Keratinocyte (primary cell): ENCODE measurements at regions not wholly inside any gene's neighbourhood (a gene's known extent, or its start where the extent isn't known, plus 50 kb on each side); places are given as distances from the start of the nearest gene placed in this dataset.

Source experiments
- DNase-seq: peaks from one replicate; pipeline ENCODE4 v3.0.0-alpha.2; 2011; ENCODE audit warnings: low read depth, missing footprints, low spot score
- FAIRE-seq: peaks from 2 replicates; lab custom pipeline; 2011; peaks lifted over from hg19 to GRCh38; lab: Jason Lieb, UNC
- H2AFZ ChIP-seq: 2 replicates; pipeline ENCODE4 v1.6.0; 2012; ENCODE audit warnings: low read length, control low read depth, inconsistent platforms; ENCODE audit not compliant: control insufficient read depth
- H3K27ac ChIP-seq: 2 replicates; pipeline ENCODE4 v1.5.1; 2011; ENCODE audit warnings: low read length; ENCODE audit not compliant: control insufficient read depth, insufficient read depth
- H3K27me3 ChIP-seq: 3 replicates; pipeline ENCODE4 v1.6.0; 2011; ENCODE audit warnings: low read length; ENCODE audit not compliant: control insufficient read depth, insufficient read depth; ENCODE audit errors: extremely low read depth
- H3K36me3 ChIP-seq, 2 experiments: 2 replicates in 1 of 2; 3 replicates in 1 of 2; pipeline ENCODE4 v1.5.1; 2011; ENCODE audit warnings: low read length in 2 of 2, mild to moderate bottlenecking in 1 of 2; ENCODE audit not compliant: control insufficient read depth in 2 of 2, insufficient read depth in 2 of 2; ENCODE audit errors: extremely low read depth in 1 of 2
- H3K4me1 ChIP-seq: 3 replicates; pipeline ENCODE4 v1.5.1; 2011; ENCODE audit warnings: low read length; ENCODE audit not compliant: control insufficient read depth, insufficient read depth; ENCODE audit errors: extremely low read depth
- H3K4me2 ChIP-seq: 3 replicates; pipeline ENCODE4 v1.6.0; 2011; ENCODE audit warnings: low read depth, low read length; ENCODE audit not compliant: control insufficient read depth, insufficient read depth; ENCODE audit errors: extremely low read depth
- H3K4me3 ChIP-seq, 3 experiments: fragments of 200-600 bp in 1 of 3; sonication (generic) in 1 of 3; 2 replicates in 2 of 3; 3 replicates in 1 of 3; pipeline ENCODE4 v1.5.1; 2011 to 2016; ENCODE audit warnings: low read length in 3 of 3, mild to moderate bottlenecking in 3 of 3, control low read depth in 2 of 3, inconsistent platforms in 1 of 3, low read depth in 1 of 3, mixed read lengths in 1 of 3, mixed run types in 1 of 3, moderate library complexity in 1 of 3; ENCODE audit not compliant: control insufficient read depth in 2 of 3, insufficient read depth in 2 of 3; ENCODE audit errors: extremely low read depth in 1 of 3
- H3K79me2 ChIP-seq: 2 replicates; pipeline ENCODE4 v1.6.0; 2012; ENCODE audit warnings: low read length; ENCODE audit not compliant: control insufficient read depth, insufficient read depth
- H3K9ac ChIP-seq: 3 replicates; pipeline ENCODE4 v1.6.0; 2011; ENCODE audit warnings: low read length; ENCODE audit not compliant: control insufficient read depth, insufficient read depth; ENCODE audit errors: extremely low read depth
- H3K9me1 ChIP-seq: 3 replicates; pipeline ENCODE4 v1.6.0; 2011; ENCODE audit warnings: low read length; ENCODE audit not compliant: control insufficient read depth, insufficient read depth; ENCODE audit errors: extremely low read depth
- H3K9me3 ChIP-seq: 2 replicates; pipeline ENCODE4 v1.5.1; 2012; ENCODE audit warnings: low read depth, low read length; ENCODE audit not compliant: control insufficient read depth
- H4K20me1 ChIP-seq: 3 replicates; pipeline ENCODE4 v1.6.0; 2011; ENCODE audit warnings: low read length; ENCODE audit not compliant: control insufficient read depth, insufficient read depth; ENCODE audit errors: extremely low read depth
- EZH2 ChIP-seq: IDR thresholded peaks from one replicate; pipeline ENCODE4 v1.6.1; 2012; ENCODE audit warnings: inconsistent platforms, mild to moderate bottlenecking, low read length, moderate library complexity
- dilution Hi-C: fragments of 300-500 bp; cut with MboI; formaldehyde crosslinking; loops from one replicate; pipeline ENCODE4 v1.7.0; 2020; ENCODE audit warnings: low sequenced_read_pairs; ENCODE audit not compliant: extremely low pct_ligation_motif_present
- TF ChIP-seq, protein P1 (sequence below), 3 experiments: IDR thresholded peaks in 1 of 3; conservative IDR thresholded peaks in 1 of 3; optimal IDR thresholded peaks in 1 of 3; 2 replicates in 2 of 3; 3 replicates in 1 of 3; pipeline versions ENCODE3 to v1.5.1; 2011; ENCODE audit warnings: low read length in 3 of 3, mild to moderate bottlenecking in 3 of 3, moderate library complexity in 2 of 3, control low read depth in 1 of 3, inconsistent platforms in 1 of 3; ENCODE audit not compliant: insufficient read depth in 2 of 3; ENCODE audit errors: extremely low read depth in 1 of 3

DNA sequence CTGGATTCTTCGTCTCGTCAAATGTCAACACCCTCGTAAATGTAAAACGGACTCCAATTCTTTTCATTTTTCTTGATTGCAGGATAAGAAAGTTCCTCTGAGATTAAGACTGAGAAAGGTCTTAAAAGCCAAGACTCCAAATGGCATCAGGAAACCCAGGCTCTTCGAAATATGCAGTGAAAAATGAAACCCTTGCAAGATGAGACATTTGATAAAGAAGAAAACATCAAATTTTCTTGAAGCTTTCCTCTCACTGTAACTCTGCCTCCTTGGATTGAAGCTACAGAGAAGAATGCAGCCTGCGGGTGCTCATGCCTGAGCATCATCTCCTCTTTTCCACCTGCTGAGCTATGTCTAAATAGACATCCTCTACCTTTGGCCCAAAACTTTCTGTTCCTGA lies 342.4 kb upstream of the THBS1 start:
- Histone ChIP-seq H2AFZ (no peak overlapping the region), H3K79me2 (no peaks in the 10 kb centered on the region), H3K27me3 (no peaks in the 10 kb centered on the region), H3K27ac (no peak overlapping the region), H3K4me3 (no peak overlapping the region), H3K4me1 (peaks cover 37% of the 10 kb centered on the region), H4K20me1 (no peaks in the 10 kb centered on the region), H3K36me3 (no peaks in the 10 kb centered on the region), H3K9me1 (no peaks in the 10 kb centered on the region), H3K9me3 (peaks cover 2% of the 10 kb centered on the region), H3K9ac (no peak overlapping the region), H3K4me2 (no peak overlapping the region)
- dilution Hi-C loops = no loop called here
- FAIRE-seq (no peak), DNase-seq (no peak)
- TF ChIP-seq, protein P1, sequence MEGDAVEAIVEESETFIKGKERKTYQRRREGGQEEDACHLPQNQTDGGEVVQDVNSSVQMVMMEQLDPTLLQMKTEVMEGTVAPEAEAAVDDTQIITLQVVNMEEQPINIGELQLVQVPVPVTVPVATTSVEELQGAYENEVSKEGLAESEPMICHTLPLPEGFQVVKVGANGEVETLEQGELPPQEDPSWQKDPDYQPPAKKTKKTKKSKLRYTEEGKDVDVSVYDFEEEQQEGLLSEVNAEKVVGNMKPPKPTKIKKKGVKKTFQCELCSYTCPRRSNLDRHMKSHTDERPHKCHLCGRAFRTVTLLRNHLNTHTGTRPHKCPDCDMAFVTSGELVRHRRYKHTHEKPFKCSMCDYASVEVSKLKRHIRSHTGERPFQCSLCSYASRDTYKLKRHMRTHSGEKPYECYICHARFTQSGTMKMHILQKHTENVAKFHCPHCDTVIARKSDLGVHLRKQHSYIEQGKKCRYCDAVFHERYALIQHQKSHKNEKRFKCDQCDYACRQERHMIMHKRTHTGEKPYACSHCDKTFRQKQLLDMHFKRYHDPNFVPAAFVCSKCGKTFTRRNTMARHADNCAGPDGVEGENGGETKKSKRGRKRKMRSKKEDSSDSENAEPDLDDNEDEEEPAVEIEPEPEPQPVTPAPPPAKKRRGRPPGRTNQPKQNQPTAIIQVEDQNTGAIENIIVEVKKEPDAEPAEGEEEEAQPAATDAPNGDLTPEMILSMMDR (optimal IDR thresholded peaks at IDR 0.05 in 1 of 3, IDR thresholded peaks at IDR 0.05 in 1 of 3, conservative IDR thresholded peaks at IDR 0.05 in 1 of 3; ENCODE audit: extremely low read depth in 1 of 3, insufficient read depth in 2 of 3, low read length in 3 of 3) = no peak
- TF ChIP-seq EZH2 = no peak

DNA sequence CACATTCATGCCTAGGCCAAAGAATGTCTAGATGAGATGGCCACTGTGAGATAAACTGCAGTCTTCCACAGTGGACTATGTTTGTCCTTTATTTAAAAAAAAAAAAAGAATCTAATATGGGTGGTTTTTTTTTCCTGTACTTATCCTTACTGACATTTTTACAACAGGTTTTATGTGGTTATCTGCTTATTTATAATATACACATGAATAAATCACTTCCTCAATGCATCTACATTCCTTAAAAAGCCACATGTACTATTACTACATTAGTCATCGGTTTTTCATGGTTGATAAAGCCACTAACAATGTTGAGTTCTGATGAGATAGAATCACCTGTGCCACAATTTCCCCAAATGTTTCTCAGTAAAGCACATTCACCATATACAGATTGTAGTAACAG lies 341.3 kb upstream of the THBS1 start:
- Histone ChIP-seq H4K20me1 (no peaks in the 10 kb centered on the region), H2AFZ (peak overlapping the region; percentile 24), H3K36me3 (no peaks in the 10 kb centered on the region), H3K79me2 (no peaks in the 10 kb centered on the region), H3K9ac (no peak overlapping the region), H3K27ac (peak overlapping the region; percentile 24), H3K4me2 (no peak overlapping the region), H3K27me3 (no peaks in the 10 kb centered on the region), H3K4me1 (peaks cover 34% of the 10 kb centered on the region), H3K4me3 (no peak overlapping the region), H3K9me1 (no peaks in the 10 kb centered on the region), H3K9me3 (peaks cover 2% of the 10 kb centered on the region)
- FAIRE-seq (peak; percentile 63), DNase-seq (peak; percentile 35)
- dilution Hi-C loops = no loop called here
- no peak for TF ChIP-seq EZH2
- TF ChIP-seq, protein P1 (optimal IDR thresholded peaks at IDR 0.05 in 1 of 3, IDR thresholded peaks at IDR 0.05 in 1 of 3, conservative IDR thresholded peaks at IDR 0.05 in 1 of 3; ENCODE audit: extremely low read depth in 1 of 3, insufficient read depth in 2 of 3, low read length in 3 of 3) = no peak
